DOHH2 (cell line): ENCODE measurements at regions not wholly inside any gene's neighbourhood (a gene's known extent, or its start where the extent isn't known, plus 50 kb on each side); places are given as distances from the start of the nearest gene placed in this dataset.

ENCODE experiments used
- CTCF ChIP-seq: fragments of 200-600 bp; sonication (generic); IDR thresholded peaks from one replicate; pipeline ENCODE4 v1.5.1; 2014; ENCODE audit warnings: antibody characterized with exemption, mild to moderate bottlenecking, low read depth, low read length; ENCODE audit not compliant: poor library complexity, severe bottlenecking
- EZH2phosphoT487 ChIP-seq: fragments of 200-600 bp; sonication (generic); IDR thresholded peaks from 2 replicates; pipeline ENCODE4 v1.6.1; 2017; ENCODE audit warnings: borderline replicate concordance, mild to moderate bottlenecking, antibody characterized with exemption, low read length, moderate library complexity, mixed read lengths

- TF ChIP-seq EZH2phosphoT487: no peak
- TF ChIP-seq CTCF: no peak
Measured at GRCh38 chr2:15725782-15726112, 134.1 kb downstream of the DDX1 start.
